PC-3 (cell line): ENCODE measurements at regions not wholly inside any gene's neighbourhood (a gene's known extent, or its start where the extent isn't known, plus 50 kb on each side); places are given as distances from the start of the nearest gene placed in this dataset.

ENCODE experiments used
- CTCF ChIP-seq: fragments of 300-600 bp; sonication (generic); conservative IDR thresholded peaks from 2 replicates; pipeline ENCODE4 v1.5.1; 2017; ENCODE audit warnings: antibody characterized with exemption, low read depth, mild to moderate bottlenecking, low read length
- EZH2 ChIP-seq: fragments of 300-600 bp; sonication (generic); IDR thresholded peaks from one replicate; pipeline ENCODE4 v1.6.1; 2017; ENCODE audit warnings: antibody characterized with exemption, mild to moderate bottlenecking, low read length; ENCODE audit not compliant: unreplicated experiment

GRCh38 chr3:164208821-164209220 lies 869.5 kb downstream of the SI start:
- TF ChIP-seq EZH2 (no peak), CTCF (no peak)
